NB4 (cell line): ENCODE measurements at regions not wholly inside any gene's neighbourhood (a gene's known extent, or its start where the extent isn't known, plus 50 kb on each side); places are given as distances from the start of the nearest gene placed in this dataset.

Source experiments
- CTCF ChIP-seq: IDR thresholded peaks from one replicate; pipeline ENCODE4 v1.5.1; 2012; ENCODE audit warnings: low read depth, low read length
- MAX ChIP-seq: IDR thresholded peaks from 2 replicates; pipeline ENCODE4 v1.6.1; 2011; ENCODE audit warnings: low read depth, low read length
- MYC ChIP-seq: IDR thresholded peaks from 2 replicates; pipeline ENCODE4 v1.6.1; 2011; ENCODE audit warnings: low read depth, low read length
- POLR2A ChIP-seq: IDR thresholded peaks from 2 replicates; pipeline ENCODE4 v1.6.1; 2011; ENCODE audit warnings: mild to moderate bottlenecking; ENCODE audit not compliant: insufficient read length; ENCODE audit errors: extremely low read depth

- TF ChIP-seq CTCF (no peak), POLR2A (no peak), MAX (no peak), MYC (no peak)
Measured at GRCh38 chr16:27625050-27625697, 75.2 kb downstream of the KATNIP start.
